A549 (cell line): ENCODE measurements at regions not wholly inside any gene's neighbourhood (a gene's known extent, or its start where the extent isn't known, plus 50 kb on each side); places are given as distances from the start of the nearest gene placed in this dataset.
"Not testable (repeated sequence)": the region's sequence is repeated elsewhere in the genome, so short reads cannot be mapped to it uniquely, and the experiment has no call there.

Experiments
- ATAC-seq, 2 experiments: fragments of 200-7000 bp in 1 of 2; fragments of >200 bp in 1 of 2; cut with Nextera tagmentation in 1 of 2; cut with Tn5 transposase in 1 of 2; 3 replicates each; pipeline versions ENCODE4 v1.8.0 to v1.9.1; 2018 to 2020; ENCODE audit warnings: mild to moderate bottlenecking in 1 of 2, moderate library complexity in 1 of 2
- CTCF ChIA-PET: fragments of 300-600 bp; sonication (Branson Sonifier 250); formaldehyde crosslinking; extraction: SDS; loops from one replicate; lab custom pipeline; 2021; ENCODE audit warnings: antibody characterized with exemption, inconsistent platforms; lab: Yijun Ruan, JAX
- POLR2A ChIA-PET: fragments of 350-600 bp; formaldehyde crosslinking; extraction: SDS; loops from one replicate; lab custom pipeline; 2021; ENCODE audit warnings: antibody characterized with exemption, inconsistent platforms; lab: Yijun Ruan, JAX
- DNase-seq, 2 experiments: peaks; one replicate each; pipeline versions ENCODE4 v3.0.0 to v3.0.0-alpha.2; 2011 to 2016; ENCODE audit warnings: low read depth in 1 of 2, low spot score in 1 of 2
- FAIRE-seq: peaks from 2 replicates; lab custom pipeline; 2011; peaks lifted over from hg19 to GRCh38; lab: Jason Lieb, UNC
- H3K27ac ChIP-seq, 2 experiments: fragments of >200 bp; sonication (Bioruptor Twin); formaldehyde crosslinking; 3 replicates each; pipeline ENCODE4 v1.5.1; 2016 to 2017
- H3K4me1 ChIP-seq: fragments of >200 bp; sonication (Bioruptor Twin); formaldehyde crosslinking; 3 replicates; pipeline ENCODE4 v1.6.1; 2016
- H3K4me2 ChIP-seq: fragments of >200 bp; sonication (Bioruptor Twin); formaldehyde crosslinking; 3 replicates; pipeline ENCODE4 v1.6.1; 2016
- H3K4me3 ChIP-seq: fragments of >200 bp; sonication (Bioruptor Twin); formaldehyde crosslinking; 3 replicates; pipeline ENCODE4 v1.5.1; 2016
- H3K9me3 ChIP-seq: fragments of >200 bp; sonication (Bioruptor Twin); formaldehyde crosslinking; 3 replicates; pipeline ENCODE4 v1.6.1; 2016
- BCL3 ChIP-seq: fragments of >200 bp; sonication (Bioruptor Twin); formaldehyde crosslinking; IDR thresholded peaks from 3 replicates; pipeline ENCODE4 v1.6.1; 2016
- CEBPB ChIP-seq, 2 experiments: fragments of >200 bp in 1 of 2; sonication (Bioruptor Twin) in 1 of 2; formaldehyde crosslinking in 1 of 2; IDR thresholded peaks; 2 replicates each; pipeline ENCODE4 v1.6.1; 2012 to 2016
- CHD2 ChIP-seq: fragments of 150-350 bp; IDR thresholded peaks from 2 replicates; pipeline ENCODE4 v1.6.1; 2014; ENCODE audit warnings: low read length; ENCODE audit not compliant: partially characterized antibody
- CHD4 ChIP-seq: fragments of 200-600 bp; sonication (generic); IDR thresholded peaks from 2 replicates; pipeline ENCODE4 v1.6.1; 2016; ENCODE audit warnings: antibody characterized with exemption, mild to moderate bottlenecking, borderline replicate concordance
- ESRRA ChIP-seq: fragments of 150-350 bp; IDR thresholded peaks from 2 replicates; pipeline ENCODE4 v1.6.1; 2014; ENCODE audit warnings: mild to moderate bottlenecking, low read length, borderline replicate concordance
- FOSL2 ChIP-seq, 2 experiments: fragments of 450-650 bp in 1 of 2; fragments of >200 bp in 1 of 2; sonication (Bioruptor Twin) in 1 of 2; formaldehyde crosslinking; IDR thresholded peaks; 2 replicates each; pipeline versions ENCODE4 v1.5.0 to v1.6.1; 2016 to 2020; ENCODE audit warnings: mild to moderate bottlenecking in 1 of 2, moderate library complexity in 1 of 2
- GATA3 ChIP-seq: IDR thresholded peaks from 2 replicates; pipeline ENCODE4 v1.6.1; 2012; ENCODE audit warnings: borderline replicate concordance
- HDAC2 ChIP-seq: fragments of 200-600 bp; sonication (generic); IDR thresholded peaks from 2 replicates; pipeline ENCODE4 v1.6.1; 2016
- HES2 ChIP-seq: fragments of >200 bp; sonication (Bioruptor Twin); formaldehyde crosslinking; IDR thresholded peaks from 2 replicates; pipeline ENCODE4 v1.6.1; 2016
- HOXB5 ChIP-seq: fragments of 250-450 bp; sonication (Bioruptor Pico); IDR thresholded peaks from 2 replicates; pipeline ENCODE4 v1.5.0; 2020; ENCODE audit warnings: mild to moderate bottlenecking, moderate library complexity
- JUN ChIP-seq, 2 experiments: fragments of >200 bp; sonication (Bioruptor Twin); formaldehyde crosslinking; IDR thresholded peaks; 2 replicates in 1 of 2; 3 replicates in 1 of 2; pipeline ENCODE4 v1.6.1; 2016 to 2017
- KDM1A ChIP-seq: fragments of 200-600 bp; sonication (generic); IDR thresholded peaks from 2 replicates; pipeline ENCODE4 v1.6.1; 2016; ENCODE audit warnings: low read depth, mild to moderate bottlenecking
- KDM5A ChIP-seq: fragments of 200-600 bp; sonication (generic); IDR thresholded peaks from 2 replicates; pipeline ENCODE4 v1.6.1; 2016; ENCODE audit warnings: antibody characterized with exemption, mild to moderate bottlenecking
- MAZ ChIP-seq: fragments of 150-350 bp; IDR thresholded peaks from 2 replicates; pipeline ENCODE4 v1.6.1; 2014; ENCODE audit warnings: antibody characterized with exemption, low read depth, low read length, borderline replicate concordance
- NFE2L2 ChIP-seq: fragments of 150-350 bp; conservative IDR thresholded peaks from 2 replicates; pipeline ENCODE4 v1.6.1; 2014; ENCODE audit warnings: low read length
- NPAS2 ChIP-seq: fragments of 250-450 bp; sonication (Bioruptor Pico); IDR thresholded peaks from 2 replicates; pipeline ENCODE4 v1.8.0; 2022; ENCODE audit warnings: mild to moderate bottlenecking, moderate library complexity, borderline replicate concordance
- PHF8 ChIP-seq: fragments of 200-600 bp; sonication (generic); IDR thresholded peaks from 2 replicates; pipeline ENCODE4 v1.6.1; 2016; ENCODE audit warnings: low read depth, mild to moderate bottlenecking, antibody characterized with exemption, moderate library complexity, borderline replicate concordance
- POLR2A ChIP-seq: IDR thresholded peaks from 2 replicates; pipeline ENCODE4 v1.6.1; 2012; ENCODE audit warnings: mild to moderate bottlenecking, low read length
- POLR2AphosphoS2 ChIP-seq: conservative IDR thresholded peaks from 2 replicates; pipeline ENCODE4 v1.6.1; 2012; ENCODE audit warnings: low read length, improper control_type of control experiment, inconsistent platforms
- SMC3 ChIP-seq: fragments of >200 bp; sonication (Bioruptor Twin); formaldehyde crosslinking; IDR thresholded peaks from 3 replicates; pipeline ENCODE4 v1.6.1; 2018; ENCODE audit warnings: inconsistent platforms
- SREBF2 ChIP-seq: fragments of 450-650 bp; IDR thresholded peaks from 2 replicates; pipeline ENCODE4 v1.6.1; 2014; ENCODE audit warnings: mild to moderate bottlenecking, moderate library complexity
- USF2 ChIP-seq: fragments of 450-650 bp; IDR thresholded peaks from 2 replicates; pipeline ENCODE4 v1.6.1; 2014; ENCODE audit warnings: antibody characterized with exemption
- ZC3H11A ChIP-seq: fragments of 450-650 bp; IDR thresholded peaks from 2 replicates; pipeline ENCODE4 v1.6.1; 2014; ENCODE audit warnings: antibody characterized with exemption, mild to moderate bottlenecking
- ZFP36 ChIP-seq: fragments of 450-650 bp; IDR thresholded peaks from 2 replicates; pipeline ENCODE4 v1.6.1; 2014; ENCODE audit warnings: borderline replicate concordance; ENCODE audit not compliant: partially characterized antibody
- ZNF302 ChIP-seq: fragments of 250-450 bp; sonication (Bioruptor Pico); IDR thresholded peaks from 2 replicates; pipeline ENCODE4 v1.9.0; 2021; ENCODE audit warnings: inconsistent platforms, mild to moderate bottlenecking, moderate library complexity
- ZSCAN20 ChIP-seq: fragments of 250-450 bp; sonication (Bioruptor Pico); IDR thresholded peaks from 2 replicates; pipeline ENCODE4 v1.8.0; 2022; ENCODE audit warnings: mild to moderate bottlenecking, moderate library complexity
- WGBS: methylation state at CpG from one replicate; pipeline ENCODE4 v1.1.6; 2017; ENCODE audit errors: missing lambda C conversion rate; 5-methylcytosine and 5-hydroxymethylcytosine counted together
- TF ChIP-seq, protein P1 (sequence below): fragments of >200 bp; sonication (Bioruptor Twin); formaldehyde crosslinking; IDR thresholded peaks from 3 replicates; pipeline ENCODE4 v1.5.1; 2016
- TF ChIP-seq, protein P2 (sequence below): IDR thresholded peaks from 2 replicates; pipeline ENCODE4 v1.6.1; 2012; ENCODE audit warnings: low read depth, borderline replicate concordance
- TF ChIP-seq, protein P3 (sequence below): IDR thresholded peaks from 2 replicates; pipeline ENCODE4 v1.6.1; 2012

DNA sequence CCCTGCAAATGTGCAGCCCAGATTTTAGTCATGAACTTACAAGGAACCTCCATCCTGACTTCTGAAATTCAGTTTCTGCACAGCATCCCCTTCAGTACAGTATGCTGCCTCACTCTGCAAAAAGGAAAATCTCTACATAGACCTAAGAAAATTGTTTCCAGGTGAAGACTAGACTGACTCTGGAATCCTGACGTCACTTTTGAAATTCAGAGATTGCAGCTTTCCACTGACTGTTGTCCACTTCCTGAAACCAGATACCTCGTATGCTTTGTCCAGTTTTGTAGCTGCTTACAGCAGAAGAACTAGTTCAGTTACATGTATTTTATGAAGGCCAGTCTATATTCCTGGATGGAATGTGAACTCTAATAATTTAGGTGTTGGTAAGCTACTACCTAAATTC is 629.3 kb upstream of the ST8SIA4 start:
- no peaks in the 10 kb centered on the region for H3K4me1 ChIP-seq
- DNase-seq (no peak), FAIRE-seq (no peak), ATAC-seq (no peak)
- ChIA-PET POLR2A (no interaction called here), CTCF (no interaction called here)
- TF ChIP-seq JUN (IDR thresholded peaks at IDR 0.05) (no peak), ZFP36 (no peak), CHD2 (no peak), ZC3H11A (no peak), POLR2AphosphoS2 (no peak), MAZ (no peak), HDAC2 (no peak), PHF8 (no peak), KDM1A (no peak), ZSCAN20 (no peak), CHD4 (no peak)
- TF ChIP-seq, protein P1, sequence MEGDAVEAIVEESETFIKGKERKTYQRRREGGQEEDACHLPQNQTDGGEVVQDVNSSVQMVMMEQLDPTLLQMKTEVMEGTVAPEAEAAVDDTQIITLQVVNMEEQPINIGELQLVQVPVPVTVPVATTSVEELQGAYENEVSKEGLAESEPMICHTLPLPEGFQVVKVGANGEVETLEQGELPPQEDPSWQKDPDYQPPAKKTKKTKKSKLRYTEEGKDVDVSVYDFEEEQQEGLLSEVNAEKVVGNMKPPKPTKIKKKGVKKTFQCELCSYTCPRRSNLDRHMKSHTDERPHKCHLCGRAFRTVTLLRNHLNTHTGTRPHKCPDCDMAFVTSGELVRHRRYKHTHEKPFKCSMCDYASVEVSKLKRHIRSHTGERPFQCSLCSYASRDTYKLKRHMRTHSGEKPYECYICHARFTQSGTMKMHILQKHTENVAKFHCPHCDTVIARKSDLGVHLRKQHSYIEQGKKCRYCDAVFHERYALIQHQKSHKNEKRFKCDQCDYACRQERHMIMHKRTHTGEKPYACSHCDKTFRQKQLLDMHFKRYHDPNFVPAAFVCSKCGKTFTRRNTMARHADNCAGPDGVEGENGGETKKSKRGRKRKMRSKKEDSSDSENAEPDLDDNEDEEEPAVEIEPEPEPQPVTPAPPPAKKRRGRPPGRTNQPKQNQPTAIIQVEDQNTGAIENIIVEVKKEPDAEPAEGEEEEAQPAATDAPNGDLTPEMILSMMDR: no peak
- no peak overlapping the region for H3K4me3 ChIP-seq
- H3K4me2 ChIP-seq: no peak overlapping the region
- 54% methylated on average over 2 of the region's 2 CpGs for WGBS
- H3K27ac ChIP-seq: no peak overlapping the region
- H3K9me3 ChIP-seq: 0 out of 3 replicates have a peak, but pooled peaks cover 2% of the 10 kb centered on the region

DNA sequence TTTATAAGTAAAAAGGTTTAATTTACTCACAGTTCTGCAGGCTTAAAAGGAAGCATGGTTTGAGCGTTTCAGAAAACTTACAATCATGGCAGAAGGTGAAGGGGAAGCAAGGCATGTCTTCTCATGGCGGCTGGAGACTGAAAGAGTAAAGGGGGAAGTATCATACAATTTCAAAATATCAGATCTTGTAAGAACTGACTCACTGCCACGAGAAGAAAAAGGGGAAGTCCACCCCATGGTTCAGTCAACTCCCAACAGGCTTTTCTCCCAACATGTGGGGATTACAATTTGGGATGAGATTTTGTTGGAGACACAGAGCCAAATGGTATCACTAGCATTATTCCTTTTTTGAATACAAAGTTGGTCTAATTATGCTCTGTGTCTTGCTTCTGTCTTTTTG is 627.9 kb upstream of the ST8SIA4 start:
- Histone ChIP-seq H3K9me3 (no peaks in the 10 kb centered on the region), H3K27ac (no peak overlapping the region), H3K4me2 (no peak overlapping the region), H3K4me1 (no peaks in the 10 kb centered on the region), H3K4me3 (no peak overlapping the region)
- TF ChIP-seq BCL3 (no peak), USF2 (no peak), CEBPB (IDR thresholded peaks at IDR 0.05) (no peak), NFE2L2 (no peak), HOXB5 (CRISPR knock-in tag) (no peak), HES2 (no peak), ESRRA (no peak), CHD4 (no peak), GATA3 (no peak), POLR2A (no peak), ZNF302 (no peak), JUN (IDR thresholded peaks at IDR 0.05) (no peak), SMC3 (no peak), FOSL2 (IDR thresholded peaks at IDR 0.05) (no peak), FOSL2 (CRISPR knock-in tag; IDR thresholded peaks at IDR 0.05) (no peak), KDM5A (no peak), SREBF2 (no peak), NPAS2 (CRISPR knock-in tag) (no peak)
- TF ChIP-seq, protein P2, sequence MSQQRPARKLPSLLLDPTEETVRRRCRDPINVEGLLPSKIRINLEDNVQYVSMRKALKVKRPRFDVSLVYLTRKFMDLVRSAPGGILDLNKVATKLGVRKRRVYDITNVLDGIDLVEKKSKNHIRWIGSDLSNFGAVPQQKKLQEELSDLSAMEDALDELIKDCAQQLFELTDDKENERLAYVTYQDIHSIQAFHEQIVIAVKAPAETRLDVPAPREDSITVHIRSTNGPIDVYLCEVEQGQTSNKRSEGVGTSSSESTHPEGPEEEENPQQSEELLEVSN: no peak
- TF ChIP-seq, protein P3, sequence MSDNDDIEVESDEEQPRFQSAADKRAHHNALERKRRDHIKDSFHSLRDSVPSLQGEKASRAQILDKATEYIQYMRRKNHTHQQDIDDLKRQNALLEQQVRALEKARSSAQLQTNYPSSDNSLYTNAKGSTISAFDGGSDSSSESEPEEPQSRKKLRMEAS: no peak
- 30% methylated on average over 3 of the region's 3 CpGs for WGBS
- DNase-seq (no peak), ATAC-seq (no peak), FAIRE-seq (no peak)
- ChIA-PET POLR2A (no interaction called here), CTCF (no interaction called here)

- POLR2A ChIA-PET, H3K4me1 ChIP-seq, H3K4me2 ChIP-seq, H3K4me3 ChIP-seq, DNase-seq, H3K27ac ChIP-seq, CTCF ChIA-PET, ATAC-seq, FAIRE-seq, H3K9me3 ChIP-seq: not testable (repeated sequence)
- 37% methylated on average over 8 of the region's 8 CpGs for WGBS
These were observed 626.0 kb upstream of the ST8SIA4 start for GRCh38 chr5:101529094-101529493.
